NB4 (cell line): ENCODE measurements at regions not wholly inside any gene's neighbourhood (a gene's known extent, or its start where the extent isn't known, plus 50 kb on each side); places are given as distances from the start of the nearest gene placed in this dataset.

Experiments
- CTCF ChIP-seq: IDR thresholded peaks from one replicate; pipeline ENCODE4 v1.5.1; 2012; ENCODE audit warnings: low read depth, low read length
- MAX ChIP-seq: IDR thresholded peaks from 2 replicates; pipeline ENCODE4 v1.6.1; 2011; ENCODE audit warnings: low read depth, low read length
- MYC ChIP-seq: IDR thresholded peaks from 2 replicates; pipeline ENCODE4 v1.6.1; 2011; ENCODE audit warnings: low read depth, low read length
- POLR2A ChIP-seq: IDR thresholded peaks from 2 replicates; pipeline ENCODE4 v1.6.1; 2011; ENCODE audit warnings: mild to moderate bottlenecking; ENCODE audit not compliant: insufficient read length; ENCODE audit errors: extremely low read depth

- TF ChIP-seq CTCF: no peak
- TF ChIP-seq POLR2A: no peak
- TF ChIP-seq MAX: no peak
- no peak for TF ChIP-seq MYC
These were observed 309.9 kb downstream of the IRX1 start for GRCh38 chr5:3905521-3905920.
